ENCODE measurements at regions not wholly inside any gene's neighbourhood (a gene's known extent, or its start where the extent isn't known, plus 50 kb on each side); places are given as distances from the start of the nearest gene placed in this dataset.

GRCh38 chr2:221006084-221006483 is 566.0 kb downstream of the EPHA4 start:
- no peaks in the 10 kb centered on the region for H3K36me3 ChIP-seq (ENCODE audit: control insufficient read depth in 2 of 2, insufficient read depth in 1 of 2, low read length in 2 of 2)
- no peak for TF ChIP-seq ZNF184 (tag by site-specific recombination; IDR thresholded peaks at IDR 0.05)
- no peak for TF ChIP-seq ZNF692 (tag by site-specific recombination; IDR thresholded peaks at IDR 0.05)
- TF ChIP-seq ZNF423 (tag by site-specific recombination; IDR thresholded peaks at IDR 0.05), result no peak
- no peak for TF ChIP-seq IKZF3 (tag by site-specific recombination; IDR thresholded peaks at IDR 0.05)
- no peak for TF ChIP-seq ZNF18 (tag by site-specific recombination; IDR thresholded peaks at IDR 0.05)
- TF ChIP-seq ZNF140 (tag by site-specific recombination; IDR thresholded peaks at IDR 0.05), result no peak
- TF ChIP-seq ZFHX2 (tag by site-specific recombination; conservative IDR thresholded peaks at IDR 0.05), result no peak
- TF ChIP-seq, protein P1, sequence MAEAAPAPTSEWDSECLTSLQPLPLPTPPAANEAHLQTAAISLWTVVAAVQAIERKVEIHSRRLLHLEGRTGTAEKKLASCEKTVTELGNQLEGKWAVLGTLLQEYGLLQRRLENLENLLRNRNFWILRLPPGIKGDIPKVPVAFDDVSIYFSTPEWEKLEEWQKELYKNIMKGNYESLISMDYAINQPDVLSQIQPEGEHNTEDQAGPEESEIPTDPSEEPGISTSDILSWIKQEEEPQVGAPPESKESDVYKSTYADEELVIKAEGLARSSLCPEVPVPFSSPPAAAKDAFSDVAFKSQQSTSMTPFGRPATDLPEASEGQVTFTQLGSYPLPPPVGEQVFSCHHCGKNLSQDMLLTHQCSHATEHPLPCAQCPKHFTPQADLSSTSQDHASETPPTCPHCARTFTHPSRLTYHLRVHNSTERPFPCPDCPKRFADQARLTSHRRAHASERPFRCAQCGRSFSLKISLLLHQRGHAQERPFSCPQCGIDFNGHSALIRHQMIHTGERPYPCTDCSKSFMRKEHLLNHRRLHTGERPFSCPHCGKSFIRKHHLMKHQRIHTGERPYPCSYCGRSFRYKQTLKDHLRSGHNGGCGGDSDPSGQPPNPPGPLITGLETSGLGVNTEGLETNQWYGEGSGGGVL (tag by site-specific recombination; IDR thresholded peaks at IDR 0.05), result no peak
- no peak for TF ChIP-seq ZNF777 (tag by site-specific recombination; IDR thresholded peaks at IDR 0.05; ENCODE audit: borderline replicate concordance)
- no peak for TF ChIP-seq ZBTB17 (tag by site-specific recombination; IDR thresholded peaks at IDR 0.05)
- TF ChIP-seq ZNF239 (tag by site-specific recombination; IDR thresholded peaks at IDR 0.05), result no peak
- peaks cover 16% of the 10 kb centered on the region for H3K4me1 ChIP-seq (ENCODE audit: control insufficient read depth, insufficient read depth, low read length)
- no peaks in the 10 kb centered on the region for H3K9me3 ChIP-seq (ENCODE audit: control insufficient read depth, insufficient read depth, low read depth, low read length)
- no peak overlapping the region for H3K4me3 ChIP-seq (ENCODE audit: low read depth, low read length)
- POLR2A ChIA-PET, result no interaction called here
- no peak overlapping the region for H3K27ac ChIP-seq (ENCODE audit: extremely low read depth, low read depth, low read length)
- CTCF ChIA-PET, result interaction anchor here (0.7 kb wide), 1 partner anchor 12 kb away, joined by 3 read pairs; no protein-coding TSS in a partner anchor

DNA sequence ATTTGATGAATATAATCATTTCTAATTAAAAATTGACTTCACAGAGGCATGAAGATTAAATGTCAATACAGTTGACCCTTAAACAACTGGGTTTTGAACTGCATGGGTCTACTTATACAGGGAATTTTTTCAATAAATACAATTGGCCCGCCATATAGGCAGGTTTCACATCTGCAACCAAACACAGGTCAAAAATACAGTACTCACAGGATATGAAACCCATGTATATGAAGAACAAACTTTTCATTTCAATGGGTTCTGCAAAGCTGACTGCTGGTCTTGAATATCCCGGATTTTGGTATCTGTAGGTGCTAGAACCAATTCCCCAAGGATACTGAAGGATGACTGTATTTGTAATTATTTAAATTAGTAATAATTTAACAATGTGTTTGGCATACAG is 555.6 kb downstream of the EPHA4 start:
- no peaks in the 10 kb centered on the region for H3K36me3 ChIP-seq (ENCODE audit: control insufficient read depth in 2 of 2, insufficient read depth in 1 of 2, low read length in 2 of 2)
- H3K4me3 ChIP-seq (ENCODE audit: low read depth, low read length), result no peak overlapping the region
- no peaks in the 10 kb centered on the region for H3K4me1 ChIP-seq (ENCODE audit: control insufficient read depth, insufficient read depth, low read length)
- ChIA-PET POLR2A (no interaction called here), CTCF (interaction anchor here (0.8 kb wide), 1 partner anchor 806 kb away, joined by 3 read pairs; no protein-coding TSS in a partner anchor)
- no peak overlapping the region for H3K27ac ChIP-seq (ENCODE audit: extremely low read depth, low read depth, low read length)
- H3K9me3 ChIP-seq (ENCODE audit: control insufficient read depth, insufficient read depth, low read depth, low read length), result no peaks in the 10 kb centered on the region
- TF ChIP-seq KLF1 (tag by site-specific recombination; IDR thresholded peaks at IDR 0.05), result no peak
- no peak for TF ChIP-seq ZNF37A (tag by site-specific recombination; IDR thresholded peaks at IDR 0.05)
- no peak for TF ChIP-seq SETDB1 (IDR thresholded peaks at IDR 0.05; ENCODE audit: insufficient read length, low read length)
- TF ChIP-seq ZNF48 (tag by site-specific recombination; IDR thresholded peaks at IDR 0.05), result no peak
- no peak for TF ChIP-seq ZNF16 (tag by site-specific recombination; IDR thresholded peaks at IDR 0.05; ENCODE audit: low read depth)
- TF ChIP-seq ZNF292 (tag by site-specific recombination; IDR thresholded peaks at IDR 0.05; ENCODE audit: borderline replicate concordance, low read depth), result no peak
- no peak for TF ChIP-seq ZNF140 (tag by site-specific recombination; IDR thresholded peaks at IDR 0.05)
- TF ChIP-seq ZBTB49 (tag by site-specific recombination; IDR thresholded peaks at IDR 0.05; ENCODE audit: low read depth), result no peak
- TF ChIP-seq, protein P2, sequence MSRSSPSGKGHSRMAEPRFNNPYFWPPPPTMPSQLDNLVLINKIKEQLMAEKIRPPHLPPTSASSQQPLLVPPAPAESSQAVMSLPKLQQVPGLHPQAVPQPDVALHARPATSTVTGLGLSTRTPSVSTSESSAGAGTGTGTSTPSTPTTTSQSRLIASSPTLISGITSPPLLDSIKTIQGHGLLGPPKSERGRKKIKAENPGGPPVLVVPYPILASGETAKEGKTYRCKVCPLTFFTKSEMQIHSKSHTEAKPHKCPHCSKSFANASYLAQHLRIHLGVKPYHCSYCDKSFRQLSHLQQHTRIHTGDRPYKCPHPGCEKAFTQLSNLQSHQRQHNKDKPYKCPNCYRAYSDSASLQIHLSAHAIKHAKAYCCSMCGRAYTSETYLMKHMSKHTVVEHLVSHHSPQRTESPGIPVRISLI (tag by site-specific recombination; IDR thresholded peaks at IDR 0.05), result no peak
- no peak for TF ChIP-seq KLF9 (tag by site-specific recombination; IDR thresholded peaks at IDR 0.05; ENCODE audit: low read depth)
- TF ChIP-seq ZNF404 (tag by site-specific recombination; IDR thresholded peaks at IDR 0.05), result no peak
- TF ChIP-seq, protein P3, sequence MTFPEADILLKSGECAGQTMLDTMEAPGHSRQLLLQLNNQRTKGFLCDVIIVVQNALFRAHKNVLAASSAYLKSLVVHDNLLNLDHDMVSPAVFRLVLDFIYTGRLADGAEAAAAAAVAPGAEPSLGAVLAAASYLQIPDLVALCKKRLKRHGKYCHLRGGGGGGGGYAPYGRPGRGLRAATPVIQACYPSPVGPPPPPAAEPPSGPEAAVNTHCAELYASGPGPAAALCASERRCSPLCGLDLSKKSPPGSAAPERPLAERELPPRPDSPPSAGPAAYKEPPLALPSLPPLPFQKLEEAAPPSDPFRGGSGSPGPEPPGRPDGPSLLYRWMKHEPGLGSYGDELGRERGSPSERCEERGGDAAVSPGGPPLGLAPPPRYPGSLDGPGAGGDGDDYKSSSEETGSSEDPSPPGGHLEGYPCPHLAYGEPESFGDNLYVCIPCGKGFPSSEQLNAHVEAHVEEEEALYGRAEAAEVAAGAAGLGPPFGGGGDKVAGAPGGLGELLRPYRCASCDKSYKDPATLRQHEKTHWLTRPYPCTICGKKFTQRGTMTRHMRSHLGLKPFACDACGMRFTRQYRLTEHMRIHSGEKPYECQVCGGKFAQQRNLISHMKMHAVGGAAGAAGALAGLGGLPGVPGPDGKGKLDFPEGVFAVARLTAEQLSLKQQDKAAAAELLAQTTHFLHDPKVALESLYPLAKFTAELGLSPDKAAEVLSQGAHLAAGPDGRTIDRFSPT (tag by site-specific recombination; IDR thresholded peaks at IDR 0.05), result no peak
